ENCODE measurements at regions not wholly inside any gene's neighbourhood (a gene's known extent, or its start where the extent isn't known, plus 50 kb on each side); places are given as distances from the start of the nearest gene placed in this dataset.

DNA sequence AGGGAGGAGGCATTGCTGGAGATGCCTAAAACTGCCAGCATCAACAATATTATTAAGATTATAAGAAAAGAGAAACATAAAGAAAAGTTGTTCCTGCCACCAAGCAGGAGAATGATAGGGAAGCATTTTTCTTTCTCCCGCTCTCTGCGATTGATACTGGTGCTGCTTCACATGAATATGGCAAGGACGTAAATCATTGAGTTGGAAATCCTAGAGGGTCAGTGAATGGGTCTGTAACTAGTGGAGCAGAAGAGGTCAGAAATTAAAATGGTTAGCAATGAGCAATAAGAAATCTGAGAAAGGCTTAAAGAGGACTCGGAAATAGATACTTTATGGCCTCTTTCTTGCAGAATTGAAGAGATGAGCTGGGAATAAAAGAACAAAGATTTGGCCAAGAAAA lies 631.7 kb downstream of the BCL11A start:
- DNase-seq: no peak
- Mint-ChIP-seq H3K4me3 (no peak overlapping the region), H3K4me1 (ENCODE audit: low read depth) (peaks cover 8% of the 10 kb centered on the region), H3K27me3 (ENCODE audit: low read depth) (no peaks in the 10 kb centered on the region), H3K27ac (no peak overlapping the region), H3K9me3 (peaks cover 0 to 1% of the 10 kb centered on the region in 2 donors), H3K36me3 (ENCODE audit: insufficient read depth in 2 of 2) (no peaks in the 10 kb centered on the region)
- ATAC-seq (replicated peaks in 1 of 2): no peak

GRCh38 chr2:59920961-59921360 lies 632.5 kb downstream of the BCL11A start:
- H3K4me3 Mint-ChIP-seq: no peak overlapping the region
- no peak overlapping the region for H3K27ac Mint-ChIP-seq
- ATAC-seq (replicated peaks in 1 of 2) (no peak), DNase-seq (no peak)
- H3K27me3 Mint-ChIP-seq (ENCODE audit: low read depth): no peaks in the 10 kb centered on the region
- peaks cover 0 to 1% of the 10 kb centered on the region in 2 donors for H3K9me3 Mint-ChIP-seq
- H3K4me1 Mint-ChIP-seq (ENCODE audit: low read depth): peaks cover 8% of the 10 kb centered on the region
- no peaks in the 10 kb centered on the region for H3K36me3 Mint-ChIP-seq (ENCODE audit: insufficient read depth in 2 of 2)

DNA sequence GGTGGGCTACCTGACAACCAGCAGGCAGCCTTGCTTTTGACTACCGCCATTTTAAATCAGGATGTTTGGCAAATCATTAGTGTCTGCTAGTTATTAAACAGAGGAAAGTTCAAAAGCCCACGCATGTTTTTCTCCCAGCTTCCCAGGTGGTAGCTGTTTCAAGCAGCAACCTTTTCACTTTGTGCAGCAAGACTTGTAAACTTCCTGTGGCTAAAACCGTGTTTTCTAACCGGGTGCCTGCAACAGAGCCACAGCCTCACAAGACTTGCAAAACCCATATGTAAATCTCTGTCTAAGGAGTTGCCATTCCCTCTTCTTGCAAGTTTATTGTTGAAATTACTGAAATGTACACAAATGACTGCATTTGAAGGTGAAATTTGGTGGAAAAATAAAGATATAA lies 633.1 kb downstream of the BCL11A start:
- DNase-seq (no peak), ATAC-seq (replicated peaks in 1 of 2) (no peak)
- H3K9me3 Mint-ChIP-seq: peaks cover 0 to 1% of the 10 kb centered on the region in 2 donors
- H3K4me3 Mint-ChIP-seq: no peak overlapping the region
- no peak overlapping the region for H3K27ac Mint-ChIP-seq
- H3K4me1 Mint-ChIP-seq (ENCODE audit: low read depth): peaks cover 8% of the 10 kb centered on the region
- no peaks in the 10 kb centered on the region for H3K36me3 Mint-ChIP-seq (ENCODE audit: insufficient read depth in 2 of 2)
- H3K27me3 Mint-ChIP-seq (ENCODE audit: low read depth): no peaks in the 10 kb centered on the region

GRCh38 chr2:59919579-59919978 lies 633.9 kb downstream of the BCL11A start:
- no peak overlapping the region for H3K27ac Mint-ChIP-seq
- peaks cover 0 to 1% of the 10 kb centered on the region in 2 donors for H3K9me3 Mint-ChIP-seq
- no peak overlapping the region for H3K4me3 Mint-ChIP-seq
- no peak for ATAC-seq (replicated peaks in 1 of 2)
- no peak for DNase-seq
- H3K4me1 Mint-ChIP-seq (ENCODE audit: low read depth): peaks cover 8% of the 10 kb centered on the region
- H3K27me3 Mint-ChIP-seq (ENCODE audit: low read depth): no peaks in the 10 kb centered on the region
- no peaks in the 10 kb centered on the region for H3K36me3 Mint-ChIP-seq (ENCODE audit: insufficient read depth in 2 of 2)

- ATAC-seq (replicated peaks in 1 of 2) (no peak), DNase-seq (no peak)
- Mint-ChIP-seq H3K9me3 (no peaks in the 10 kb centered on the region), H3K4me3 (no peak overlapping the region), H3K4me1 (ENCODE audit: low read depth) (peaks cover 17% of the 10 kb centered on the region), H3K27ac (no peak overlapping the region), H3K27me3 (ENCODE audit: low read depth) (no peaks in the 10 kb centered on the region), H3K36me3 (ENCODE audit: insufficient read depth in 2 of 2) (no peaks in the 10 kb centered on the region)
These were observed 641.4 kb downstream of the BCL11A start for GRCh38 chr2:59912042-59912441.

DNA sequence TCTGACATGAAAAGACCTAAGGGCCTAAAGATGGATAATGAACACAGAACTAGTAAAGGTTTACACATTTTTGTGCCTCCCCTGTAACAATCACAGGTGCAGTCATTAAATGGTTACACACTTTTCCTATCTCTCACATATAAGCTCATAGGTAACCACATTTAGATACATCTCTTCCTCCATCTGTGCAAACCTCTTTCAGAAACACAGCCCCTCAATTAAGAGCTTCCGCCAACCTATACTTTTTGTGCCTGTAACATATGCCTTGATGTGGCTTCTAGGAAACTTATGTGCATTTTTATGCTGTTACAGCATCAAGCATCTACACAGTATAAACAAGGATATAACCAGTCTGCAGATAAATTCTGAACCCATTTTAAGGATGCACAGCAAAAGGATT lies 643.3 kb downstream of the BCL11A start:
- H3K36me3 Mint-ChIP-seq (ENCODE audit: insufficient read depth in 2 of 2): no peaks in the 10 kb centered on the region
- DNase-seq: no peak
- H3K4me3 Mint-ChIP-seq: no peak overlapping the region
- H3K27ac Mint-ChIP-seq: no peak overlapping the region
- no peaks in the 10 kb centered on the region for H3K9me3 Mint-ChIP-seq
- ATAC-seq (replicated peaks in 1 of 2): no peak
- H3K4me1 Mint-ChIP-seq (ENCODE audit: low read depth): peaks cover 25% of the 10 kb centered on the region
- H3K27me3 Mint-ChIP-seq (ENCODE audit: low read depth): no peaks in the 10 kb centered on the region

DNA sequence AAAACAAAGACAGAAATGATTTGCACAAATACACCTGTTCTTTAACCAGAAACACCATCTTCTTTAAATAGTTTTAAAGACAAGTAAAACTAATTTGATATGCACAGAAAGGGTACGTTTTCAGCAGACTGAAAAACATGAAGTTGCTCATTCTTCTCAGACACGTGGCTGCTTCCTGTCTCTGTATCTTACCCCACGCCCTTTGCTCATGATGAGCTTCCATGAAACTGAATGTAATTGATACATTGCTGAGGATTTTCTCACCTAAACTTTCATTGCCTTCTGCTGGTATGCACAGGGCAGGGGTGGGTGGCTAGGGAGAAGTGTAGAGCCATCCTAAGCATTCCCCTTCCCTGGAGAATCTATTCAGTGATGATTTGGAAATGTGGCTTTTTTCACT lies 644.3 kb downstream of the BCL11A start:
- no peak for ATAC-seq (replicated peaks in 1 of 2)
- Mint-ChIP-seq H3K36me3 (ENCODE audit: insufficient read depth in 2 of 2) (no peaks in the 10 kb centered on the region), H3K27me3 (ENCODE audit: low read depth) (no peaks in the 10 kb centered on the region), H3K27ac (no peak overlapping the region), H3K9me3 (no peaks in the 10 kb centered on the region), H3K4me3 (no peak overlapping the region), H3K4me1 (ENCODE audit: low read depth) (peaks cover 25% of the 10 kb centered on the region)
- no peak for DNase-seq

- Mint-ChIP-seq H3K27me3 (ENCODE audit: low read depth) (no peaks in the 10 kb centered on the region), H3K9me3 (no peaks in the 10 kb centered on the region), H3K27ac (peak overlapping the region; percentile 38), H3K4me3 (no peak overlapping the region), H3K4me1 (ENCODE audit: low read depth) (peaks cover 25% of the 10 kb centered on the region), H3K36me3 (ENCODE audit: insufficient read depth in 2 of 2) (no peaks in the 10 kb centered on the region)
- DNase-seq (no peak), ATAC-seq (replicated peaks in 1 of 2) (no peak)
These were observed 647.7 kb downstream of the BCL11A start for GRCh38 chr2:59905731-59906130.

GRCh38 chr2:59903994-59904544 lies 649.4 kb downstream of the BCL11A start:
- Mint-ChIP-seq H3K27me3 (ENCODE audit: low read depth) (no peaks in the 10 kb centered on the region), H3K27ac (no peak overlapping the region), H3K4me3 (no peak overlapping the region), H3K36me3 (ENCODE audit: insufficient read depth in 2 of 2) (no peaks in the 10 kb centered on the region), H3K9me3 (no peaks in the 10 kb centered on the region), H3K4me1 (ENCODE audit: low read depth) (peaks cover 14% of the 10 kb centered on the region)
- no peak for DNase-seq
- ATAC-seq (replicated peaks in 1 of 2): no peak

DNA sequence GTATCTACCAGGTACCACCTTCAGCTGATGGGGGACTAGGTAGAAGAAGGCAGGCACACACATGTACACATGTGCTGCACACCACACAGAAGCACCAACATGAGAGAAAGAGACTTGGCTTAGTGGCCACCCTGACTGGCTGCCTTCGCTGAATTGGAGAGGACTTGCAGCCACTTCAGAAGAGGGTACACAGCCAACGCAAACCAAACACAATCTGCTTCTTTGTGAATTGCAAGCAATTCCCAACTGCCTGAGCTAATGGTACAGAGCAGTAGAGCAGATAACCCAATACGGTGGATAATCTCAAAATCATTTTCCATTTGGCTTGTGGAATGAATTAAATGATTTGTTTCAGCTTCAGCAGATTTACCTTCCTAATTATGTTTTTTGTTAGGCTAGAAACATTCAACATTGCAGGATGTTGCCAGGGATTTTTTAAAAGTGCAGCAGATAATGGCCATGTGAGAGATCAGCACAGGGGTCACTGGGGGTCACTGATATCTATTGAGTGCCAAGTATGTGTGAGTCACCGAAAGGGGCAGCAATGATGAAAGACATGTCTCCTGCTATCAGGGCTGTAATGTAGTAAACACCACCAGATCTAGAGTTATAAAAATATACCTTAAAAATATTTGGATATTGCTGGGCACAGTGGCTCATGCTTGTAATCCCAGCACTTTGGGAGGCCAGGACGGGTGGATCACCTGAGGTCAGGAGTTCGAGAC lies 652.6 kb downstream of the BCL11A start:
- Mint-ChIP-seq H3K27me3 (ENCODE audit: low read depth) (no peaks in the 10 kb centered on the region), H3K36me3 (ENCODE audit: insufficient read depth in 2 of 2) (peaks cover 0 to under 1% of the 10 kb centered on the region in 2 donors), H3K4me3 (no peak overlapping the region), H3K4me1 (ENCODE audit: low read depth) (peaks cover 9% of the 10 kb centered on the region), H3K27ac (no peak overlapping the region), H3K9me3 (peaks cover 0 to 1% of the 10 kb centered on the region in 2 donors)
- ATAC-seq (replicated peaks in 1 of 2) (no peak), DNase-seq (no peak)

- DNase-seq: no peak
- H3K27me3 Mint-ChIP-seq (ENCODE audit: low read depth): no peaks in the 10 kb centered on the region
- H3K36me3 Mint-ChIP-seq (ENCODE audit: insufficient read depth in 2 of 2): peaks cover 0 to 2% of the 10 kb centered on the region in 2 donors
- H3K4me3 Mint-ChIP-seq: no peak overlapping the region
- peaks cover 0 to 4% of the 10 kb centered on the region in 2 donors for H3K9me3 Mint-ChIP-seq
- ATAC-seq (replicated peaks in 1 of 2): no peak
- no peak overlapping the region for H3K27ac Mint-ChIP-seq
- H3K4me1 Mint-ChIP-seq (ENCODE audit: low read depth): peaks cover 5% of the 10 kb centered on the region
These were observed 653.8 kb downstream of the BCL11A start for GRCh38 chr2:59899692-59900091.

GRCh38 chr2:59896499-59897245 lies 656.8 kb downstream of the BCL11A start:
- no peak overlapping the region for H3K27ac Mint-ChIP-seq
- H3K27me3 Mint-ChIP-seq (ENCODE audit: low read depth): no peaks in the 10 kb centered on the region
- no peak overlapping the region for H3K4me3 Mint-ChIP-seq
- no peak for DNase-seq
- peaks cover 5% of the 10 kb centered on the region for H3K4me1 Mint-ChIP-seq (ENCODE audit: low read depth)
- peaks cover 0 to 2% of the 10 kb centered on the region in 2 donors for H3K36me3 Mint-ChIP-seq (ENCODE audit: insufficient read depth in 2 of 2)
- no peak for ATAC-seq (replicated peaks in 1 of 2)
- H3K9me3 Mint-ChIP-seq: peaks cover 2 to 5% of the 10 kb centered on the region in 2 donors

GRCh38 chr2:59893612-59894011 lies 659.8 kb downstream of the BCL11A start:
- no peak for ATAC-seq (replicated peaks in 1 of 2)
- DNase-seq: no peak
- H3K4me3 Mint-ChIP-seq: no peak overlapping the region
- H3K4me1 Mint-ChIP-seq (ENCODE audit: low read depth): peaks cover 6% of the 10 kb centered on the region
- peaks cover 2 to 3% of the 10 kb centered on the region in 2 donors for H3K36me3 Mint-ChIP-seq (ENCODE audit: insufficient read depth in 2 of 2)
- H3K27ac Mint-ChIP-seq: no peak overlapping the region
- peaks cover 2 to 5% of the 10 kb centered on the region in 2 donors for H3K9me3 Mint-ChIP-seq
- H3K27me3 Mint-ChIP-seq (ENCODE audit: low read depth): no peaks in the 10 kb centered on the region

All from activated T-cell treated with anti-CD3 and anti-CD28 coated beads, Interleukin-2, amount 50 U/mL, for 72 hours (primary cell).